OCI-LY3 (cell line): ENCODE measurements at regions not wholly inside any gene's neighbourhood (a gene's known extent, or its start where the extent isn't known, plus 50 kb on each side); places are given as distances from the start of the nearest gene placed in this dataset.

Experiments
- H2AFZ ChIP-seq: fragments of 200-600, 300-600 bp; shearing (Covaris generic); 2 replicates; pipeline ENCODE4 v1.6.0; 2014; ENCODE audit warnings: antibody characterized with exemption, low read depth, low read length
- H3K27ac ChIP-seq: fragments of 200-600, 300-600 bp; sonication (generic); 2 replicates; pipeline ENCODE4 v1.5.1; 2014; ENCODE audit warnings: mild to moderate bottlenecking, low read length, moderate library complexity, mixed read lengths
- H3K27me3 ChIP-seq: fragments of 200-600, 300-600 bp; sonication (generic); 2 replicates; pipeline ENCODE4 v1.6.1; 2014; ENCODE audit warnings: low read depth, low read length, mixed read lengths
- H3K36me3 ChIP-seq: fragments of 200-600, 300-600 bp; sonication (generic); replicated peaks from 2 replicates; pipeline ENCODE3; 2014; ENCODE audit warnings: low read depth, low read length, mixed read lengths
- H3K4me1 ChIP-seq: fragments of 300-600, 200-600 bp; sonication (generic); 2 replicates; pipeline ENCODE4 v1.6.1; 2014; ENCODE audit warnings: low read length, mixed read lengths
- H3K4me2 ChIP-seq: fragments of 200-600, 300-600 bp; sonication (generic); 2 replicates; pipeline ENCODE4 v1.6.1; 2014; ENCODE audit warnings: low read length, mixed read lengths
- H3K4me3 ChIP-seq: fragments of 300-600, 200-600 bp; sonication (generic); 2 replicates; pipeline ENCODE4 v1.5.1; 2014; ENCODE audit warnings: antibody characterized with exemption, mild to moderate bottlenecking, low read length, moderate library complexity
- H3K79me2 ChIP-seq: fragments of 300-600, 200-600 bp; shearing (Covaris generic); 2 replicates; pipeline ENCODE4 v1.6.1; 2014; ENCODE audit warnings: mild to moderate bottlenecking, low read length, mixed read lengths
- H3K9ac ChIP-seq: fragments of 300-600, 200-600 bp; shearing (Covaris generic); 2 replicates; pipeline ENCODE4 v1.6.0; 2014; ENCODE audit warnings: mild to moderate bottlenecking, low read length, moderate library complexity
- H3K9me3 ChIP-seq: fragments of 200-600, 300-600 bp; shearing (Covaris generic); 2 replicates; pipeline ENCODE4 v1.6.1; 2014; ENCODE audit warnings: low read length, mixed read lengths; ENCODE audit not compliant: insufficient read depth
- H4K20me1 ChIP-seq: fragments of 200-600, 300-600 bp; sonication (generic); 2 replicates; pipeline ENCODE4 v1.6.1; 2016; ENCODE audit warnings: low read length, mixed read lengths; ENCODE audit not compliant: insufficient read depth
- CTCF ChIP-seq: fragments of 200-600, 300-600 bp; sonication (generic); IDR thresholded peaks from 2 replicates; pipeline ENCODE4 v1.5.1; 2014; ENCODE audit warnings: antibody characterized with exemption, low read length, low read depth
- EZH2phosphoT487 ChIP-seq: fragments of 200-600 bp; shearing (Covaris generic); IDR thresholded peaks from 2 replicates; pipeline ENCODE4 v1.6.1; 2018; ENCODE audit warnings: antibody characterized with exemption, mixed run types, low read depth

- Histone ChIP-seq H3K4me3 (no peak overlapping the region), H3K4me2 (0 out of 2 replicates have a peak overlapping the region, but pooled peaks have one; percentile 5), H3K27ac (no peak overlapping the region), H3K4me1 (peaks cover 2% of the 10 kb centered on the region), H3K9ac (no peak overlapping the region), H3K9me3 (no peaks in the 10 kb centered on the region), H2AFZ (no peak overlapping the region), H3K27me3 (no peaks in the 10 kb centered on the region), H4K20me1 (no peaks in the 10 kb centered on the region), H3K36me3 (no peaks in the 10 kb centered on the region), H3K79me2 (no peaks in the 10 kb centered on the region)
- no peak for TF ChIP-seq CTCF
- TF ChIP-seq EZH2phosphoT487: no peak
These were observed 467.0 kb upstream of the AKR1E2 start for GRCh38 chr10:4359003-4359402.

GRCh38 chr10:4357911-4358310 is 468.1 kb upstream of the AKR1E2 start:
- peaks cover 8% of the 10 kb centered on the region for H3K4me1 ChIP-seq

GRCh38 chr10:4355350-4355749 is 470.7 kb upstream of the AKR1E2 start:
- no peak overlapping the region for H3K4me3 ChIP-seq
- no peak overlapping the region for H3K9ac ChIP-seq
- no peaks in the 10 kb centered on the region for H3K9me3 ChIP-seq
- no peaks in the 10 kb centered on the region for H4K20me1 ChIP-seq
- no peaks in the 10 kb centered on the region for H3K79me2 ChIP-seq
- TF ChIP-seq EZH2phosphoT487 (no peak), CTCF (no peak)
- no peak overlapping the region for H3K27ac ChIP-seq
- H3K4me2 ChIP-seq: no peak overlapping the region
- no peaks in the 10 kb centered on the region for H3K27me3 ChIP-seq
- H3K4me1 ChIP-seq: peaks cover 8% of the 10 kb centered on the region
- H2AFZ ChIP-seq: no peak overlapping the region
- no peaks in the 10 kb centered on the region for H3K36me3 ChIP-seq

More at GRCh38 chr10:4357911-4358310, 468.1 kb upstream of the AKR1E2 start:
- no peak for TF ChIP-seq EZH2phosphoT487
- TF ChIP-seq CTCF: no peak
- Histone ChIP-seq H4K20me1 (no peaks in the 10 kb centered on the region), H3K79me2 (no peaks in the 10 kb centered on the region), H3K27ac (no peak overlapping the region), H3K36me3 (no peaks in the 10 kb centered on the region), H3K9me3 (no peaks in the 10 kb centered on the region), H3K4me2 (no peak overlapping the region), H2AFZ (no peak overlapping the region), H3K9ac (no peak overlapping the region), H3K4me3 (no peak overlapping the region), H3K27me3 (no peaks in the 10 kb centered on the region)

- no peak overlapping the region for H3K27ac ChIP-seq
- no peaks in the 10 kb centered on the region for H3K9me3 ChIP-seq
- TF ChIP-seq CTCF: no peak
- TF ChIP-seq EZH2phosphoT487: no peak
- no peaks in the 10 kb centered on the region for H4K20me1 ChIP-seq
- no peak overlapping the region for H3K4me2 ChIP-seq
- no peak overlapping the region for H3K4me3 ChIP-seq
- no peaks in the 10 kb centered on the region for H3K27me3 ChIP-seq
- no peaks in the 10 kb centered on the region for H3K36me3 ChIP-seq
- no peaks in the 10 kb centered on the region for H3K79me2 ChIP-seq
- peaks cover 8% of the 10 kb centered on the region for H3K4me1 ChIP-seq
- no peak overlapping the region for H3K9ac ChIP-seq
- no peak overlapping the region for H2AFZ ChIP-seq
These were observed 471.6 kb upstream of the AKR1E2 start for GRCh38 chr10:4354382-4354812.
